ENCODE measurements at regions not wholly inside any gene's neighbourhood (a gene's known extent, or its start where the extent isn't known, plus 50 kb on each side); places are given as distances from the start of the nearest gene placed in this dataset.
"Not testable (repeated sequence)": the region's sequence is repeated elsewhere in the genome, so short reads cannot be mapped to it uniquely, and the experiment has no call there.

DNA sequence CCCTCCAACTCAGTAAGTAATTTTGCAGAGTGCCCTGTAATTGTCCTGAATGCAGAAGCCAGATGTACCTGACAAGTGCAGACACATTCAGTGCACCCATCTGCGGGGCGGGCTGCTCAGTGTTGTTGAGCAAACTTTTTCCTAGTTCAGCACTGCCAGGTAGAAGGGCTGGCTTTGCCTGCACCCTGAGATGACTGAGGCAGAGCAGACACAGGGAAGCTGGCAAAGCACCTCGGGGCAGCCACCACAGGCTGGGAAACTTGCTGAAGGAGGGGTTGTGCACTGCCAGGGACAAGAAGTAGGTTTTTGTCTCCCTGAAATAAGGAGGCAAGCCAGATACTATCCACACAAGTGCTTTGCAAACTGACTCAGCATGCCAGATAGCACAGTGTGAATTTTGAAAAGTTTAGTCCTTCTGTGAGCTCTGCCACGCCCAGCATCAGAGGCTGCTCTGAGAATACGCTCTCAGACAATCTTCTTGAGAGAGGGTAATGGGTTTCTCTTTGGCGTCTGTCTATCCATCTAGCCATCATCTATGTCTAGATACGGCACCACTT lies 62.3 kb downstream of the SOWAHC start:
- H3K9me3 ChIP-seq, result no peaks in the 10 kb centered on the region
- intact Hi-C loops (cut with DNase I), result no loop called here
- no peaks in the 10 kb centered on the region for H3K4me1 ChIP-seq
- no peak overlapping the region for H3K27ac ChIP-seq
- WGBS, 3 donors, result 83 to 90% (median 86%) methylated on average over 7 of the region's 7 CpGs
- no peaks in the 10 kb centered on the region for H3K36me3 ChIP-seq (ENCODE audit: insufficient read depth in 1 of 2, low read depth in 1 of 2)
- ATAC-seq (no peak), DNase-seq (no peak)
- TF ChIP-seq, protein P1, sequence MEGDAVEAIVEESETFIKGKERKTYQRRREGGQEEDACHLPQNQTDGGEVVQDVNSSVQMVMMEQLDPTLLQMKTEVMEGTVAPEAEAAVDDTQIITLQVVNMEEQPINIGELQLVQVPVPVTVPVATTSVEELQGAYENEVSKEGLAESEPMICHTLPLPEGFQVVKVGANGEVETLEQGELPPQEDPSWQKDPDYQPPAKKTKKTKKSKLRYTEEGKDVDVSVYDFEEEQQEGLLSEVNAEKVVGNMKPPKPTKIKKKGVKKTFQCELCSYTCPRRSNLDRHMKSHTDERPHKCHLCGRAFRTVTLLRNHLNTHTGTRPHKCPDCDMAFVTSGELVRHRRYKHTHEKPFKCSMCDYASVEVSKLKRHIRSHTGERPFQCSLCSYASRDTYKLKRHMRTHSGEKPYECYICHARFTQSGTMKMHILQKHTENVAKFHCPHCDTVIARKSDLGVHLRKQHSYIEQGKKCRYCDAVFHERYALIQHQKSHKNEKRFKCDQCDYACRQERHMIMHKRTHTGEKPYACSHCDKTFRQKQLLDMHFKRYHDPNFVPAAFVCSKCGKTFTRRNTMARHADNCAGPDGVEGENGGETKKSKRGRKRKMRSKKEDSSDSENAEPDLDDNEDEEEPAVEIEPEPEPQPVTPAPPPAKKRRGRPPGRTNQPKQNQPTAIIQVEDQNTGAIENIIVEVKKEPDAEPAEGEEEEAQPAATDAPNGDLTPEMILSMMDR (IDR thresholded peaks at IDR 0.05), result no peak
- no peak overlapping the region for H3K4me3 ChIP-seq
- no peaks in the 10 kb centered on the region for H3K27me3 ChIP-seq (ENCODE audit: insufficient read depth in 3 of 3, low read length in 2 of 3)

DNA sequence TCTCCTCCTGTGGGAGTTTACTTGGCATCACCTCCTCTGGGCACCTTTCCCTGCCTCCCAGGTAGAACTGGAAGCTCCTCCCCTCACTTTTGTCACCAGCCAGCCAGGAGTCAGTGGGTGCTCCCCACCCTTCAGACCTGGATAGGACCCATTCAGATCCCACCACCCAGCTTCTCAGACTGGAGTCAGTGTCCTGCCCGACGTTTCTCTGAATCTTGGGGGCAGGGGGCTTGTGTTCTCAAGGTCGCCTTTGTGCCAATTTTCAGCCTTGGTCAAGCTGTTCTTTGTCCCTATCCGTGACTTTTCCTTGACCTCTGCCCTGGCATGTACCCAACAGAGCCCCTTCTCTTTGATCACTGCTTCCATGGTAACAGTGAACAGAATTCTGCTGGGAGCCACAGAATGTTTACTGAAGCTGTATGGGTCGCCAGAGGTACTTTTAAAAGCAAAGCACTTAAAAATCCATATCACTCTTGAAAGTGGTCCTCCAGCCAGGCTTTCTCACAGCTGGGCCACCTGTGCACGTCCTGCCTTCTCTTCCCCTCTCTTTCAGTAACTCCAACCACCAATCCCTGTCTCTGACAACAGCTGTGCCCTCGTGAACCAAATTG lies 63.1 kb downstream of the SOWAHC start:
- H3K4me3 ChIP-seq; H3K27ac ChIP-seq; DNase-seq; ATAC-seq; intact Hi-C loops (cut with DNase I); H3K4me1 ChIP-seq; H3K9me3 ChIP-seq; H3K27me3 ChIP-seq (ENCODE audit: insufficient read depth in 3 of 3, low read length in 2 of 3); H3K36me3 ChIP-seq (ENCODE audit: insufficient read depth in 1 of 2, low read depth in 1 of 2): not testable (repeated sequence)
- WGBS, 3 donors, result 51 to 60% (median 59%) methylated on average over 7 of the region's 7 CpGs

DNA sequence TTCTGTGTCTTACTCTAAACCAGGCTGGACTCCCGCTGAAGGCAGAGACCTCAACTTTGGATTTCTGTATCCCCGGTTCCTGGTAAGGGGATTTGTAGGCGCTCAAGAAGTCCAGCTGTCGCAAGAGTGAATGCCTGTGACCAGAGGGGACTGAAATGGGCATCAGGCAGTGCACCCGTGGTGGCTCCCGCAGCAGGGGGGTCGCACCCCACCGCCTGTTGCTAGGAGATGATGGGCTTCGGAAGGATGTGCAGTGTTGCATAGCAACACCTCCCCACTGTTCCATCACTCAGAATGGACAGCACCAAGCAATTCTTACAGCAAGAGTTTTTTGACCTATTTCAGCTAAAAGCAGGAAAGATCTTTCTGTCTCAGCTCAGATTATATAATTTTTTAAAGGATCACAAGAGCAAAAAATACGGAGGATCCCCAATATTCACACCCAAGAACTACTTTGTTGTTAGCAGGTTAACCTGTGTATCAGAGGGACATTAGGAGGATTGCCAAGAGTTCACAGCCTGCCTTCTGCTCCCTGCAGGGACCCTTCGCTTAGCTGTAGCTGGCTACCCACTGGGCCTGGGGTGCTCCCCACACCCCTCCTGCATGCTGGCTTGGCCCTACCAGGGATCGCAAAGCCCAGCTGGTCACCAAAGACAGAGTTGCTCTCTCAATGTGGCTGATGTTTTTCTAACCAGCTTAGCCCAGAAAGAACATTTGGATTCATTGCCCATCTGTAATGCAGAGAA lies 63.8 kb downstream of the SOWAHC start:
- intact Hi-C loops (cut with DNase I), result no loop called here

GRCh38 chr2:109678724-109679201 lies 64.6 kb downstream of the SOWAHC start:
- DNase-seq; H3K27me3 ChIP-seq (ENCODE audit: insufficient read depth in 3 of 3, low read length in 2 of 3); H3K4me3 ChIP-seq; H3K9me3 ChIP-seq; H3K4me1 ChIP-seq; intact Hi-C loops (cut with DNase I); H3K36me3 ChIP-seq (ENCODE audit: insufficient read depth in 1 of 2, low read depth in 1 of 2); H3K27ac ChIP-seq: not testable (repeated sequence)
- WGBS, 3 donors, result 70 to 81% (median 75%) methylated on average over 10 of the region's 10 CpGs
- peak in 1 of 4 donors; percentile 27 for ATAC-seq

More for the DNA sequence above, 63.8 kb downstream of the SOWAHC start:
- WGBS, 3 donors, result 66 to 75% (median 71%) methylated on average over 12 of the region's 12 CpGs
- no peak overlapping the region for H3K27ac ChIP-seq
- no peak for DNase-seq
- H3K4me3 ChIP-seq, result no peak overlapping the region
- no peaks in the 10 kb centered on the region for H3K9me3 ChIP-seq
- H3K4me1 ChIP-seq, result no peaks in the 10 kb centered on the region
- no peak for ATAC-seq
- no peaks in the 10 kb centered on the region for H3K27me3 ChIP-seq (ENCODE audit: insufficient read depth in 3 of 3, low read length in 2 of 3)
- H3K36me3 ChIP-seq (ENCODE audit: insufficient read depth in 1 of 2, low read depth in 1 of 2), result no peaks in the 10 kb centered on the region
- TF ChIP-seq, protein P1 (IDR thresholded peaks at IDR 0.05), result no peak

GRCh38 chr2:109679225-109679624 lies 65.1 kb downstream of the SOWAHC start:
- Histone ChIP-seq H3K27ac (no peak overlapping the region), H3K4me1 (no peaks in the 10 kb centered on the region), H3K27me3 (ENCODE audit: insufficient read depth in 3 of 3, low read length in 2 of 3) (no peaks in the 10 kb centered on the region), H3K4me3 (no peak overlapping the region), H3K36me3 (ENCODE audit: insufficient read depth in 1 of 2, low read depth in 1 of 2) (no peaks in the 10 kb centered on the region), H3K9me3 (no peaks in the 10 kb centered on the region)
- intact Hi-C loops (cut with DNase I), result no loop called here
- WGBS, 3 donors, result 75 to 81% (median 77%) methylated on average over 3 of the region's 3 CpGs
- ATAC-seq (no peak), DNase-seq (no peak)
- TF ChIP-seq, protein P1 (IDR thresholded peaks at IDR 0.05), result no peak

Data from psoas muscle (tissue), 7 donors.